RWPE1 (cell line): ENCODE measurements at regions not wholly inside any gene's neighbourhood (a gene's known extent, or its start where the extent isn't known, plus 50 kb on each side); places are given as distances from the start of the nearest gene placed in this dataset.

ENCODE experiments used
- CTCF ChIA-PET: fragments of 350-600 bp; sonication (Branson Sonifier 250); formaldehyde crosslinking; extraction: SDS; loops from one replicate; lab custom pipeline; 2021; lab: Yijun Ruan, JAX
- POLR2A ChIA-PET: fragments of 400-600 bp; formaldehyde crosslinking; extraction: SDS; loops from one replicate; lab custom pipeline; 2020; ENCODE audit warnings: antibody characterized with exemption; ENCODE audit not compliant: low non-redundant PET; lab: Yijun Ruan, JAX
- DNase-seq: peaks from one replicate; pipeline ENCODE4 v3.0.0; 2012; ENCODE audit warnings: low spot score
- H3K27ac ChIP-seq: fragments of 450-650 bp; 2 replicates; pipeline ENCODE4 v1.5.1; 2017
- CTCF ChIP-seq: fragments of 450-650 bp; conservative IDR thresholded peaks from 2 replicates; pipeline ENCODE4 v1.5.1; 2017; ENCODE audit warnings: low read depth, mild to moderate bottlenecking

GRCh38 chr4:149161247-149161646, 654.4 kb downstream of the IQCM start:
- POLR2A ChIA-PET = no interaction called here
- CTCF ChIA-PET = interaction anchor here (0.6 kb wide), 1 partner anchor 19 kb away, joined by 3 read pairs; no protein-coding TSS in a partner anchor
- DNase-seq = no peak
- TF ChIP-seq CTCF = no peak
- no peak overlapping the region for H3K27ac ChIP-seq

- no peak overlapping the region for H3K27ac ChIP-seq
- CTCF ChIA-PET = interaction anchor here (0.6 kb wide), 1 partner anchor 288 kb away, joined by 3 read pairs; no protein-coding TSS in a partner anchor
- DNase-seq = no peak
- POLR2A ChIA-PET = no interaction called here
- no peak for TF ChIP-seq CTCF
Measured at GRCh38 chr4:149160370-149160769, 655.3 kb downstream of the IQCM start.

- ChIA-PET CTCF (no interaction called here), POLR2A (no interaction called here)
- DNase-seq = no peak
- no peak overlapping the region for H3K27ac ChIP-seq
- no peak for TF ChIP-seq CTCF
Measured at GRCh38 chr4:149158817-149159216, 656.8 kb downstream of the IQCM start.

- DNase-seq = no peak
- TF ChIP-seq CTCF = no peak
- CTCF ChIA-PET = no interaction called here
- H3K27ac ChIP-seq = no peak overlapping the region
- POLR2A ChIA-PET = no interaction called here
Measured at GRCh38 chr4:149145803-149146202, 669.8 kb downstream of the IQCM start.

GRCh38 chr4:149144060-149144459, 671.6 kb downstream of the IQCM start:
- DNase-seq = no peak
- H3K27ac ChIP-seq = no peak overlapping the region
- ChIA-PET CTCF (no interaction called here), POLR2A (no interaction called here)
- no peak for TF ChIP-seq CTCF

GRCh38 chr4:149141391-149141790, 674.3 kb downstream of the IQCM start:
- H3K27ac ChIP-seq = no peak overlapping the region
- no peak for DNase-seq
- no peak for TF ChIP-seq CTCF
- POLR2A ChIA-PET = no interaction called here
- CTCF ChIA-PET = interaction anchor here (0.6 kb wide), 1 partner anchor 1623 kb away, joined by 3 read pairs; no protein-coding TSS in a partner anchor
